B cell (primary cell): ENCODE measurements at regions not wholly inside any gene's neighbourhood (a gene's known extent, or its start where the extent isn't known, plus 50 kb on each side); places are given as distances from the start of the nearest gene placed in this dataset.

Experiments
- CTCF ChIP-seq: fragments of 200-600 bp; IDR thresholded peaks from one replicate; pipeline ENCODE4 v1.8.0; 2022; ENCODE audit warnings: antibody characterized with exemption, mild to moderate bottlenecking
- EZH2 ChIP-seq: IDR thresholded peaks from 2 replicates; pipeline ENCODE4 v1.6.1; 2012; ENCODE audit warnings: borderline replicate concordance, low read depth, mild to moderate bottlenecking, moderate library complexity, low read length; ENCODE audit not compliant: insufficient read depth, poor library complexity, severe bottlenecking

DNA sequence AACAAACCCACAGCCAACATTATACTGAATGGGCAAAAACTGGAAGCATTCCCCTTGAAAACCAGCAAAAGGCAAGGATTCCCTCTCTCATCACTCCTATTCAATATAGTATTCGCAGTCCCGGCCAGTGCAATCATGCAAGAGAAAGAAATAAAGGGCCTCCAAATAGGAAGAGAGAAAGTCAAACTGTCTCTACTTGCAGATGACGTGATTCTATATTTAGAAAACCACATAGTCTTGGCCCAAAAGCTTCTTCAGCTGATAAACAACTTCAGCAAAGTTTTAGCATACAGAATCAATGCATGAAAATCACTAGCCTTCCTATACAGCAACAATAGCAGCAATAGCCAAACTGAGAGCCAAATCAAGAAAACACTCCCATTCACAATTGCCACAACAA is 333.7 kb upstream of the EDIL3 start:
- TF ChIP-seq CTCF (no peak), EZH2 (no peak)
